CD4-positive, alpha-beta T cell treated with Interleukin-12 subunit alpha and Interleukin-12 subunit beta, for 1 hour (primary cell): ENCODE measurements at regions not wholly inside any gene's neighbourhood (a gene's known extent, or its start where the extent isn't known, plus 50 kb on each side); places are given as distances from the start of the nearest gene placed in this dataset.

ENCODE experiments used
- DNase-seq: peaks from one replicate; pipeline ENCODE4 v3.0.0-alpha.2; 2020

- DNase-seq = no peak
Observed at GRCh38 chr16:26992666-26993349, 73.9 kb upstream of the C16orf82 start.

GRCh38 chr16:26993511-26993910 is 73.2 kb upstream of the C16orf82 start:
- no peak for DNase-seq

- DNase-seq = no peak
Observed at GRCh38 chr16:26993963-26994362, 72.8 kb upstream of the C16orf82 start.

GRCh38 chr16:26995522-26995921 is 71.2 kb upstream of the C16orf82 start:
- DNase-seq = no peak

- DNase-seq = no peak
Observed at GRCh38 chr16:27005386-27005785, 61.3 kb upstream of the C16orf82 start.
